Ishikawa (cell line): ENCODE measurements at regions not wholly inside any gene's neighbourhood (a gene's known extent, or its start where the extent isn't known, plus 50 kb on each side); places are given as distances from the start of the nearest gene placed in this dataset.

Source experiments
- CEBPB ChIP-seq: IDR thresholded peaks from 2 replicates; pipeline ENCODE4 v1.6.1; 2012
- CREB1 ChIP-seq: IDR thresholded peaks from 2 replicates; pipeline ENCODE4 v1.6.1; 2012; ENCODE audit warnings: low read depth
- EGR1 ChIP-seq: IDR thresholded peaks from 2 replicates; pipeline ENCODE4 v1.6.1; 2012
- EP300 ChIP-seq: IDR thresholded peaks from 2 replicates; pipeline ENCODE4 v1.6.1; 2012; ENCODE audit warnings: borderline replicate concordance
- FOXM1 ChIP-seq: IDR thresholded peaks from 2 replicates; pipeline ENCODE4 v1.6.1; 2012; ENCODE audit warnings: low read depth, borderline replicate concordance
- NFIC ChIP-seq: IDR thresholded peaks from 2 replicates; pipeline ENCODE4 v1.6.1; 2012
- RAD21 ChIP-seq: IDR thresholded peaks from 2 replicates; pipeline ENCODE4 v1.6.1; 2012; ENCODE audit warnings: low read depth
- TAF1 ChIP-seq: IDR thresholded peaks from 2 replicates; pipeline ENCODE4 v1.6.1; 2012; ENCODE audit warnings: low read depth, mild to moderate bottlenecking
- TCF12 ChIP-seq: IDR thresholded peaks from 2 replicates; pipeline ENCODE4 v1.6.1; 2012; ENCODE audit warnings: low read depth
- TEAD4 ChIP-seq: IDR thresholded peaks from 2 replicates; pipeline ENCODE4 v1.6.1; 2012
- USF1 ChIP-seq: IDR thresholded peaks from 2 replicates; pipeline ENCODE4 v1.6.1; 2012
- YY1 ChIP-seq: IDR thresholded peaks from 2 replicates; pipeline ENCODE4 v1.6.1; 2012; ENCODE audit warnings: low read depth
- ZBTB7A ChIP-seq: IDR thresholded peaks from 2 replicates; pipeline ENCODE4 v1.6.1; 2012; ENCODE audit warnings: low read depth
- TF ChIP-seq, protein P1 (sequence below): IDR thresholded peaks from 2 replicates; pipeline ENCODE4 v1.6.1; 2012; ENCODE audit warnings: low read depth, mild to moderate bottlenecking
- TF ChIP-seq, protein P2 (sequence below): IDR thresholded peaks from 2 replicates; pipeline ENCODE4 v1.6.1; 2012

DNA sequence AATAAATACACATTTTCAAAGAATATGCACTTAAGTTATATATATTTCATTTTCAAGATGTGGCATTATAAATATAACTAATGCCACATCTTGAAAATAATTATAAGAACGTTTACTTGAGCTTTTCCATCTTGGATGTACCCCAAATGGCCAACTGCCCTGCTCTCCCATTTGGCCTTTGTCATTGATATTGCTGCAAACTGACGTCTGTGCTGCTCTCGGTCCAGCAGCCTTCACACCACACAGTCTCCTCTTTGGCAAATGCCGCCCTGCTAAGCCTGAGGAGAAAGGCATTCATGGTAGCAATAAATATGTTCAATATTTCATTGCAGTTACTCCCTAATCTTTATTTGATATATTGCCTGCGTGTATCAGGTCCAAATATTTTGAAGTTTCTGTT lies 384.6 kb upstream of the ADARB2 start:
- TF ChIP-seq, protein P1, sequence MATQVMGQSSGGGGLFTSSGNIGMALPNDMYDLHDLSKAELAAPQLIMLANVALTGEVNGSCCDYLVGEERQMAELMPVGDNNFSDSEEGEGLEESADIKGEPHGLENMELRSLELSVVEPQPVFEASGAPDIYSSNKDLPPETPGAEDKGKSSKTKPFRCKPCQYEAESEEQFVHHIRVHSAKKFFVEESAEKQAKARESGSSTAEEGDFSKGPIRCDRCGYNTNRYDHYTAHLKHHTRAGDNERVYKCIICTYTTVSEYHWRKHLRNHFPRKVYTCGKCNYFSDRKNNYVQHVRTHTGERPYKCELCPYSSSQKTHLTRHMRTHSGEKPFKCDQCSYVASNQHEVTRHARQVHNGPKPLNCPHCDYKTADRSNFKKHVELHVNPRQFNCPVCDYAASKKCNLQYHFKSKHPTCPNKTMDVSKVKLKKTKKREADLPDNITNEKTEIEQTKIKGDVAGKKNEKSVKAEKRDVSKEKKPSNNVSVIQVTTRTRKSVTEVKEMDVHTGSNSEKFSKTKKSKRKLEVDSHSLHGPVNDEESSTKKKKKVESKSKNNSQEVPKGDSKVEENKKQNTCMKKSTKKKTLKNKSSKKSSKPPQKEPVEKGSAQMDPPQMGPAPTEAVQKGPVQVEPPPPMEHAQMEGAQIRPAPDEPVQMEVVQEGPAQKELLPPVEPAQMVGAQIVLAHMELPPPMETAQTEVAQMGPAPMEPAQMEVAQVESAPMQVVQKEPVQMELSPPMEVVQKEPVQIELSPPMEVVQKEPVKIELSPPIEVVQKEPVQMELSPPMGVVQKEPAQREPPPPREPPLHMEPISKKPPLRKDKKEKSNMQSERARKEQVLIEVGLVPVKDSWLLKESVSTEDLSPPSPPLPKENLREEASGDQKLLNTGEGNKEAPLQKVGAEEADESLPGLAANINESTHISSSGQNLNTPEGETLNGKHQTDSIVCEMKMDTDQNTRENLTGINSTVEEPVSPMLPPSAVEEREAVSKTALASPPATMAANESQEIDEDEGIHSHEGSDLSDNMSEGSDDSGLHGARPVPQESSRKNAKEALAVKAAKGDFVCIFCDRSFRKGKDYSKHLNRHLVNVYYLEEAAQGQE, result no peak
- TF ChIP-seq TAF1, result no peak
- TF ChIP-seq CEBPB, result no peak
- TF ChIP-seq TEAD4, result no peak
- TF ChIP-seq EP300, result no peak
- TF ChIP-seq ZBTB7A, result no peak
- TF ChIP-seq, protein P2, sequence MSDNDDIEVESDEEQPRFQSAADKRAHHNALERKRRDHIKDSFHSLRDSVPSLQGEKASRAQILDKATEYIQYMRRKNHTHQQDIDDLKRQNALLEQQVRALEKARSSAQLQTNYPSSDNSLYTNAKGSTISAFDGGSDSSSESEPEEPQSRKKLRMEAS, result no peak
- TF ChIP-seq RAD21, result no peak
- TF ChIP-seq TCF12, result no peak
- TF ChIP-seq NFIC, result no peak
- no peak for TF ChIP-seq FOXM1

GRCh38 chr10:2121315-2121714 lies 384.0 kb upstream of the ADARB2 start:
- no peak for TF ChIP-seq TAF1
- TF ChIP-seq FOXM1, result no peak
- TF ChIP-seq, protein P2, result no peak
- TF ChIP-seq RAD21, result no peak
- TF ChIP-seq USF1, result no peak
- no peak for TF ChIP-seq EGR1
- TF ChIP-seq TEAD4, result no peak
- TF ChIP-seq EP300, result no peak
- TF ChIP-seq TCF12, result no peak
- no peak for TF ChIP-seq YY1
- no peak for TF ChIP-seq CEBPB
- TF ChIP-seq CREB1, result no peak
- no peak for TF ChIP-seq ZBTB7A
- TF ChIP-seq, protein P1, result no peak
- TF ChIP-seq NFIC, result no peak

DNA sequence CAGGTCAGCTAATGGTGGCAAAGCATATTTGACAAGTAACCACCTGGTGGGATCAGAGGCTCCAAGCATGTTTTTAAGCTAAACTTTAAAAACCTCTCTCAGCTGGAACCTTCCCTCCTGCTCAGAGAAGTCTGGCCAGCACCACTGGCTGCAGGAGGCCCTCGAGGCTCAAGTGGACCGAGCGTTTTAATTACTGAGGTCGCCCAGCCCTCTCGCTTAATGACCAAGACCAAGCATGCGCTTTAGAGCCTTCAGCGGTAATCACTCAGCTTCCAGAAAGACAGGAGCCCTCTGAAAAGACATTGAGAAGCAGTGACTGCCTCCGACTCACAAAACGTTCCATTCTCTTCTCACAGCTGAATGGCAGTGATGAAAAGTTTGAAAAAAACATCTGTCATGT lies 383.4 kb upstream of the ADARB2 start:
- TF ChIP-seq USF1 (no peak), TAF1 (no peak), EP300 (no peak), FOXM1 (no peak), RAD21 (no peak), EGR1 (no peak), YY1 (no peak), NFIC (no peak), ZBTB7A (no peak), CREB1 (no peak), TCF12 (no peak), TEAD4 (no peak)
- TF ChIP-seq, protein P1, result no peak
- TF ChIP-seq, protein P2, result no peak

- TF ChIP-seq, protein P2, result no peak
- TF ChIP-seq CREB1 (no peak), TEAD4 (no peak), USF1 (no peak), ZBTB7A (no peak), TAF1 (no peak), FOXM1 (no peak), CEBPB (no peak), EGR1 (no peak), EP300 (no peak), TCF12 (no peak), NFIC (no peak), RAD21 (no peak), YY1 (no peak)
- TF ChIP-seq, protein P1, result no peak
Measured at GRCh38 chr10:2119316-2119715, 382.0 kb upstream of the ADARB2 start.
